Epithelial cell of proximal tubule (primary cell): ENCODE measurements at regions not wholly inside any gene's neighbourhood (a gene's known extent, or its start where the extent isn't known, plus 50 kb on each side); places are given as distances from the start of the nearest gene placed in this dataset.
A peak's percentile ranks its signal among the peaks of the same experiment; 100 is the strongest.

Experiments
- DNase-seq: peaks from one replicate; pipeline ENCODE4 v3.0.0-alpha.2; 2011; ENCODE audit warnings: low read depth
- H3K4me3 ChIP-seq: 2 replicates; pipeline ENCODE4 v1.5.1; 2011; ENCODE audit warnings: low read depth, mild to moderate bottlenecking, low read length
- CTCF ChIP-seq: conservative IDR thresholded peaks from 2 replicates; pipeline ENCODE4 v1.5.1; 2012; ENCODE audit warnings: low read depth, mild to moderate bottlenecking, low read length

GRCh38 chr2:121949271-121949670 lies 193.8 kb downstream of the TSN start:
- H3K4me3 ChIP-seq: no peak overlapping the region
- no peak for TF ChIP-seq CTCF
- no peak for DNase-seq

GRCh38 chr2:121955426-121955825 lies 200.0 kb downstream of the TSN start:
- DNase-seq: no peak
- no peak overlapping the region for H3K4me3 ChIP-seq
- no peak for TF ChIP-seq CTCF

DNA sequence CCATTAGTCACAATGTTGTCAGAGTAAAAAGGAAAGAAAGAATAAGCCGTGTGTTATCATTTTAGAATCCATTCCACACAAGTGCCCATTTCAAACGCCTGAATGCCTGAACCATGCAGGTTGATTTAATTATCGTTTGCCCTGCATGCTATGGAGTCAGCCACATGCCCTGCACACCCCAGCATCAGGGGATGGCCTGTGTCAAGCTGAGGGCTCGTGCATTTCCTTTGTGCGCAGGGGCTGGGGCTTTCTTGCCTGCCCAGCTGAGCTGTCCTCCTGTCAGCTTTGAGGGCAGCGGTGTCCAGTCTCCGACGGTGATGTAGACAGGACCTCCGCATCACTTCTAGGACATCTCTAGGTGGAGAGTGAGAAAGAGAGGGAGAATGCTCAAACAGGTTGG lies 200.4 kb downstream of the TSN start:
- H3K4me3 ChIP-seq: no peak overlapping the region
- DNase-seq: no peak
- no peak for TF ChIP-seq CTCF

- no peak overlapping the region for H3K4me3 ChIP-seq
- no peak for DNase-seq
- no peak for TF ChIP-seq CTCF
These were observed 204.8 kb downstream of the TSN start for GRCh38 chr2:121960251-121960650.

- no peak for DNase-seq
- H3K4me3 ChIP-seq: no peak overlapping the region
- no peak for TF ChIP-seq CTCF
These were observed 206.3 kb downstream of the TSN start for GRCh38 chr2:121961761-121962160.

- H3K4me3 ChIP-seq: no peak overlapping the region
- TF ChIP-seq CTCF: no peak
- DNase-seq: peak; percentile 38
These were observed 210.2 kb downstream of the TSN start for GRCh38 chr2:121965661-121966060.

DNA sequence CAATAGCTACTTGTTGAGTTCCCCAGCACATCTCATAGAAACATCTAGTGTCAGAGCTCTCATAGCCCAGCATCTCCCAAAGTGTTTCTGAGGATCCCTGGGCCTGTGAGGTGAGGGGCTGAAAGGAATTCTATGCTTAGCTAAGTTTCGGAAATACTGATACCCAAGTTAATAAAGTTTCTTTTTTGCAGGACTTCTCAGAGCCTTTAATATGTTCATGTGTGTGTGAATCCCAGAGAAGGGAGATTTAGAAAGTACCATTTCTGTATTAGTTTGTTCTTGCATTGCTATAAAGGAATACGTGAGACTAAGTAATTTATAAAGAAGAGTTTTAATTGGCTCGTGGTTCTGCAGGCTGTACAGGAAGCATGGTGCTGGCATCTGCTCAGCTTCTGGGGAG lies 211.2 kb downstream of the TSN start:
- no peak overlapping the region for H3K4me3 ChIP-seq
- DNase-seq: no peak
- no peak for TF ChIP-seq CTCF
